T-helper 2 cell (primary cell): ENCODE measurements at regions not wholly inside any gene's neighbourhood (a gene's known extent, or its start where the extent isn't known, plus 50 kb on each side); places are given as distances from the start of the nearest gene placed in this dataset.

ENCODE experiments used
- DNase-seq, 5 experiments: peaks; one replicate each; pipeline versions ENCODE4 v3.0.0 to v3.0.0-alpha.2; 2012 to 2022

DNA sequence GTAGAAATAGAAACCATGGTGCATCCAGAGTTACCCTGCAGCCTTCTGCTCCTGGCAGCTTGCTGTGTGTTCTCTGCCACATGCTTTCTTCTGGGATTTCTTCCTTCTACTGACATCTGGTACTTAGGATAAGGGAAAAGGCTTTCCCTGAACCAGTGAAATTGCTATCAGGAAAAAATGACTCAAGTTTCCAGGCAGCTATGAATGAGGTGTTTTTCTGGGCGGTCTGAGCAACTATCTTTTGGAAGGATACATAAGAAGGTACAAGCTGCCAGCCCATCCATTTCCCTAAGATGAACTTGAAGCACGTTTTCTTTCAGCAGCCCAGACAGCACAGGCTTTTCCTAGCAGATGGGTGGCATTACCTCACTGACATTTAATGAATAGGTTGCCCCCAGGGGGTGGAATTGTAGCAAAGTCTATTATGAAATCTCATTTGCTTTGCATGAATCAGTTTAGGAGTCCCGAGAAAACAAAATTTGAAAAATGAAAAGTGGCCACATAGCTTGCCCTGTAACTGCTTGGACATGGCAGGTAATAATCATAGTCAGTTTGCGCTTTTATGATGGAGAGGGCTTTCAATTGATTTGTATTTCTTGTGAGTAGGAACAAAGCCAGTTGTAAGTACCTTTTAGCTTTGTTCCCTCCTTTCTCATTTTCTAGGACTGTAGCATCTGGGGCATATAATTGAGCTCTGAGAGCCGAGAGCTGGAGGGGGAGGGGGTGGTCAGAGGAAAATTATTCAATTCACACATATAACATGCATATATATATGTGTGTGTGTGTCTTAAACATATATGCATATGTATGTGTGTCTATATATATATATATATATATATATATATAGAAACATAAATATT is 108.5 kb downstream of the C9orf152 start:
- DNase-seq, result no peak

DNA sequence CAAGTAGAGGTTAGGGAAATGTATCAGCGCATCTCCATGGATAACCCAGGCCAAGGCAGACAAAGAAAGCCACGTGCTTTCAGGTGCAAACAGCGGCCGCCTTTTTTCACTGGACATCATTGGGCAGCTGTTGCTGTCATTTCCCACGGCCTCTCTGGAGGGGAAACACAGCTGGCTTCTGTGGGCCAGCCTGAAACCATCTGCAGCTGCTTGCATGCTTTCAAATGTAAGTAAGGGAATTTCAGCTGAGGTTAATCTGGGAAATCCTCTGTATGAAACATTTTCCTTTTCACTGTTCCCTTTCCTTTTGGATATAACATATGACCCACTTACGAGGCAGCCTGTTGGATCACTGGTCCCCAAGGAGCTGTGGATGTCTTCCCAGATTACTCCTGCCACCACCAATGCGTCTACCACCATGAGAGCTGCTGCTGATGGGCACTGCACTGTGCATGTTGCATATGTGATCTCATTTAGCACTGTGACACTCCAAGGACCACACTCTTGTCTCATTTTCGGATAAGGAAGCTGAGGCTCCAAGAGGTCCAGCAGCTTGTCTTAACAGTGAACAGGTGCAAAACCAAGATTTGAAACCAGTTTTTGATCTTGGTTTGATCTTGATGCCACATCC is 106.3 kb downstream of the C9orf152 start:
- no peak for DNase-seq

DNA sequence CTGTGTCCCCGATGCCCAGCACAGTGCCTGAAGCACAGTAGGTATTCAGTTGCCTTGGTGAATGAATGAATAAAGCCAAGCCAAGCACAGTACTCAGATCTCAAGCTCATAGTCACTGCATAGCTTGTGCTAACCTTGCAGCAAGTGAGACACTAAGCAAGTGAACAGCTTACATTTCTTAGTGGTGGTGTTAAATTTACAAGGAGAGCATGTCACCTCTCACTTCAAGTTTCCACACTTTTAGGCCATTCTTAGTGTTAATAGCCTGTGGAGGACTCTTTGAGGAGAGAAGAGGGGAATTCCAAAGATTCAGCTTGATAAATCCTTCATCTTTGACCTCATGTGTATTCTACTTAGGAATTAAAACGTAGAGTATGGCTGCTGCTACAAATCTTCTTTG is 104.7 kb downstream of the C9orf152 start:
- no peak for DNase-seq

DNA sequence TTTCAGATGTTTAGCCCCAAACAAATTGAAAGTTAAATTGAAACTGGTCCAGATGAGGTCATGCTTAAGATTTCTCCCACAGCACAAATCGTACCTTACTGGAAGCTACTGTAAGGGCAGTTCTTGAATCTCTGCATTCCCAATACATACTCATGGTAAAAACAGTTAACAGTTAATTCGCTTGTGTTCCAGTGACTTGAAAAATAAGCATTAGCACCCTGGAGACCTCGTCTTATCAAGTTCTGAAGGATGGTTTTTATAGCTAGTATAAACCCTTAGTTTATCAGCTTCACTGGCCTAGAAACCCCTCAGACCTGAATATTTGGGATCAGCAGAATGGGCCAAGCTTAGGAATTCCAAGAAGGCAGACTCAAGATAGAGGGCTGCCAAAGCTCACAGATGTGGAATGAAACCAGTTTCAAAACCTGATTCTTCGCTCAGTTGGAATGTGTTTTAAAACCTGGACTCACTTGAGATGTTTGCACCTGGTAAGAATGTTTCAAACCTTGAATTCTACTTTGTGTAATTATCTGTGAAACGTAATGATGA is 103.6 kb downstream of the C9orf152 start:
- no peak for DNase-seq

DNA sequence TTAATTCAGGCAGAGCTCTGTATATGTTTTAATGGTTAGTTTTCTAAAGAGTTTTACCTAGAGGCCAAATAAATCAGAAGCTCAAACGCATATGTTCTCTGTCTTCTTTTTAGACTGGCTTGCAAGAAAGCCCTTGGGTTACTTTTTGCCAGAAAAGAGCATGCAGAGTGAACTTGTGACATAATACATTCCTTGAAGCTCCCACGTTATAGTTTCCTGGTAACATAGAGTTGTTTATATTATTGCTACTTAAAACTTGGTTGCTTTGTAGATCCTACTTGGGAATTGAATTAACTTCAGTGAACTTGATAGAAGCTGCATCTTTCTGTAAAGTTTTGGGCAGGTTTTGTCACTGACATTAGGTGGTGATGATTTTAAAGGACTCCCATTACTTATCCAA is 102.9 kb downstream of the C9orf152 start:
- DNase-seq, result no peak

DNA sequence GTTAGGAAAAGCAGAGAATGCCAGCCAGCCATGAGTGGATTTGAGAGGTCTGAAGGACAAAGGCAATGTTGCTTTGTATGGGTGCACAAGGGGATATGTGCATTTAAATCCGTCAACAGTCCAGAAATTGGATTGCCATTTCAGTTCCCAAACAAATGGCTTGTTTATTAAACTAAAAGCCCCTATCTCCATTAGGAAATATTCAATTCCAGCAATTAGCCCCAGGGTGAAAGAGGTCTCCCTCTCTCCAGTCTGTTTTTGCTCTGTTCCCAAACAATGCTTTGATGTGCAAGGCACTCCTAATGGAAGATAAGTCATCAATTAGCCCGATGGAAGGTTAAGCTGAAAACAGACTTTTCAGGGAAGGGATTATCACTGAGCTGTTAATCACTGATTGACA is 101.3 kb downstream of the C9orf152 start:
- no peak for DNase-seq

DNA sequence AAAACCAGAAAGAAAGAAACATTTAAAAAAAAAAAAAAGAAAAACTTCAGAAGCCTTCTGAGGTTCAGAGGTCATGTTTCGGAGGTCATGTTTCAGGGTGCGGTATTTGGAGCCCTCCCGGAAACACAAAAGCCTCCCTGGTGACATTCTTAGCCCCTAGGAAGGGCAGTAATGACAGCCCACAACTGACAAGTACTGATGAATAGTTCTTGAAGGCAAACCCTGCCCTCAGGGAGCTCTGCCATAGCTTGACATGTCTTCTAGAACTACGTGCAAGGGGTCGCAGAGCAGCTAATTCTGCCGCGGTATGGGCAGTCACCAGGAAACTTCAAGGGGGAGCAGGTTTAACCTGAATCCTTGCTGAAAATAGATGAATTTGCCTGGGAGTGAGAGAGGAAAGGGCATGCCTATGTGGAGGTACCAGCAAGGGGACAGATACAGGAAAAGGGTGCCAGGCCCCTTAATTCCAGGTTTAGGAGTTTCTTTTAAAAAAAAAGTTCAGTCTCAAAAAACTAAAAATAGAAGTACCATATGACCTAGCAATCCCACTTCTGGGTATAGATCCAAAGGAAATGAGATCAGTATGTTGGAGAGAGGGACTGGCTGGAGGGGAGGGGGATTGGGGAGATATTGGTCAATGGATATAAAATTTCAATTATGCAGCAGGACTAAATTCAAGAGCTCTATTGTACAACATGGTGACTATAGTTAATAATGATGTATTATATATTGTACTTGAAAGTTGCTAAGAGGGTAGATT is 98.4 kb downstream of the C9orf152 start:
- DNase-seq, result no peak

DNA sequence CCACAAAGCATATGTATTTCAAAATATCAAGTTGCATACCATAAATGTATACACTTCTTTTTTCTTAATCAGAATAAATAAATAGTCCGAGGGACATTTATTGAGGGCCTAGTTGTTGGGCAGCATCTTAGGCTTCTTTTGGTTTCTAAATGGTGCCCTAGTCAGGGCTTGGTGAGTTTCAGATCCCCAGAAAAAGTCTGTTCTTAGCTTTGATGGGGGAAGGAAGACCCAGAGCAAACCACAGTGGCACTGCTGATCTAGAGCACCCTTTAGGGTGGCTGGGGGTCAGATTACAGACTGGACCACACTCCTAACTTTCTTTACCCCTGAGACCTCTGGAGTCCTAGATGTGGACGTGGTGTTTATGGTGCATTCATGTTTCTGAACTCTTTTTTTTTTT is 97.8 kb downstream of the C9orf152 start:
- no peak for DNase-seq

DNA sequence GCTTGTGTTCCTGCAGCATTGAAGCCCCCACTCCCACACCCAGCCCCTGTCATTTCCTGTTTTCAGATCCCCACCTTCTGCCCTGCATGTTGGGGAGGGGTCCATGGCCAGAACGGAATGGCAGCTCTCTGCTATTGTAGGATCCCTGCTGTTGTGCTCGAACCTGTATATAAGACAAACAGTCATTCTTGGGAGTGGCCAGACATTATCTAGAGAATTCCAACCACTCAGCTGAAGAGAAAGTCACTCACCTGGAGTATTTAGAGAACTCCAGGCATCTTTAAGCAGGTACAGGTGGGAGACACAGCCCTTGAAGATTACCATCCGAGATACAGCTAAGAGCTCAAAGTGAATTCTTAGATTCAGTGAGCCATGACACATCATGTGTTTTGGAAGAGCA is 96.1 kb downstream of the C9orf152 start:
- DNase-seq, result no peak

DNA sequence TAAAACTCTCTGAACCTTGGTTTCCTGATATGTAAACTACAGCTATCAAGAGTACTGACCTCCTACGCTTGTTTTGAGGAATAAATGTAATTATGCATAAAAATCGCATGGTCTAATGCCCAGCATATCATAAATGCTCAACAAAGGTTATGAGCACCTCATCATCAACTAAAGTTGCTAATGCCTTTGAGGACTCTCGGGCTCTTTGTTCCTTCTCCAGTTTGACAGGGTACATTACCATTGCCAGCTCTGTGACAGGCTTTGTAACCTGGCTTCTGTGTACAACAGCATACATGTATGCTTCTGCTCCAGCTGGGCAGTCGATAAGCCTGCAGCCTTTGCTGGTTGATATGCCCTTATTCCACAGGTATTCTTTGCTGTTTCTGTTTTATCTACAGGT is 95.2 kb downstream of the C9orf152 start:
- DNase-seq, result no peak

DNA sequence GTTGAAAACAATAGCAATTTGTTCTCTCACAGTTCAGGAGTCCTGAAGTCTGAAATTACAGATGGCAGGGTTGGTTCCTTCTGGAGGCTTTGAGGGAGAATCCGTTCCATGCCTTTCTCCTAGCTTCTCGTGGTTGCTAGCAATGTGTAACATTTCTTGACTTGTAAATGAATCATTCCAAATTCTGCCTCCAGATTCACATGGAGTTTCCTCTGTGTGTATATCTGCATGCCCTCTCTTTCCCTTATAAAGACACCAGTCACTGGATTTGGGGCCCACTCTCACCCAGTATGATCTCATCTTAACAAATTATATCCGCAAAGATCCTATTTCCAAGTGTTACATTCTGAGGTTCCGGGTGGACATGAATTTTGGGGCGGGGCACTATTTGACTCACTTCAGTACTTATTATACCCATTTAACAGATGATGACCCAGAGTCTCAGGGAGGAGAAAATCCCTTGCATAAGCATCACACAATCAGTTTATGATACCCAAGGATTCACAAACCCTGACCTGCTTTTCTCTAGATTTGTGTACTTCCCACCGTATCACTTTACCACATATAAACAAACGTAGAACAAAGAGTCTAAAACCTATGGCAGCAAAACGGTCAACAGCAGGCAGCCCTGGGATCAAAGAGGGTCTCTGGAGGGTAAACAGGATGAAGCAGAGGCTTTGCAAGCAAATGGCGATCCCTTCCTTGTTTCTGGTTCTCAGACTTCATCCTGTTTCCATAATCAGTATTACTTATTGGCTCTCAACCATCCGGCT is 93.7 kb downstream of the C9orf152 start:
- DNase-seq, result no peak

DNA sequence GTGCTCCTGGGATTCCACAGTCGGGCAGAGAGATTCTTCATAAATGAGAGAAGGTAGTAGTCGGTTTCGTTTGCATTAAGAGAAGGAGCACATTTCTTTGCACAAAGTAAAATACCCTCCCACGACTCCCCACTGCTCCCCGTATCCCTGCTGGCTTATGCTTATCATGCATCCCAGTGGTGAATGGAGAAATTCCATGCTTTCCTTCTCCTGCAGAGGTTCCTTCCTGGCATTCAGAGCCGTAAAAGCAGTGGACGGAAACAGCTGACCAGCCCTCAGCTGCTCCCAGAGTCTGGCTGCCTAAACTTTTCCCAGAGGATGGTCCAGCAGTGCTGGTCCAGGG is 93.1 kb downstream of the C9orf152 start:
- no peak for DNase-seq

DNA sequence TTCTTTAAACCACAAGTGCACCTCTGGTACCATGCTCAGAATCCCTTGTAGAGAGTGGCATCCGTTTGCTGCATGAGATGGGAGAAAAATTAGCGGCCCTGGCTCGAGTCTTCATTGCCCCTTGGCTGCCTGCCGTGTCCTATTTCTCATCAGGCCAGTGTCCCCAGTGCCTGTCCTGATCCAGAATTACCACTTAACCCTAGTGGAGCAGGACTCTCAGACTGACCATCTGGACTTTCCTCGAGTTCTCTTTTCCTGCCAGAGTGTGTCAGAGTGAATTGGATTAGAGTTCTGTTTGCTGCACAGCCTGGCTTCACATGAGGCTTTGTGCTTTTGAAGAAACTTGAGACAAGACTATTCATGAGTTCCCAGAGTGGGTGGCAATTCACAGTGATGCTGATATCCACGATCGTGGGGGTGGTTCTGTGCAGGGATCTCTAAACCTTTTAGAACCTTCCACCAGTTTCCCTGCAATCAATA is 92.6 kb downstream of the C9orf152 start:
- DNase-seq, result no peak

DNA sequence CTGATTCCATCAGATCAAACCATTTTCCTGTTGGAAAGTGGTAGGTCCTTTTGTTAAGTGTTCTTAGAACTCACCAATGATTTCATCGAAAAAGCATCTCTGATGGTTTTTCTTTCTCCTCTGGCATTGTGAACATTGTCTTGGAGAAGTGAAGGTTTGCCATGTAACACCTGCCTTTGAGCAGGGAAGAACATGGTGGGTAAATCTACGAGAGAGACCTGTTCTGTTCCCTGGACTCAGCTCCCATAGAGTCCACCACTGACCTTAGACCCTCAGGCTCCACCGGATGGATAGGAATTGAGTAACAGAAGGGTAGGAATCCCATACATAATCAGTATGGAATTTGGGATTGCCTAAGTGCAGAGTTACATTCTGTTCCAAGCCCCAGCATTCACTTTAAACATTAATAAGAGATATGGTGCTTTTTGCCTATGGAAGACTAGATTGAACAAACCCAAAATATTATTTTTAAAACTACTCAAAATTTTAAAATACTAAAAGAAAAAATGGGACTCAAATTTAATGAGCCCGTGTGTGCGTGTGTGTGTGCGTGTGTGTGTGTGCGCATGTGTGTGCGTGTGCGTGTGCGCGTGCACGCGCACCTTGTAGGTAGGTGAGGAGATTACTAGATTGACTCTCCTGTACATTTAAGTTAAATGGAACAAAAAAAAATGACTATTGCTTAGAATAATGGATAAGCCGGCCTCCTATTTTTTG is 92.0 kb downstream of the C9orf152 start:
- DNase-seq, result no peak

DNA sequence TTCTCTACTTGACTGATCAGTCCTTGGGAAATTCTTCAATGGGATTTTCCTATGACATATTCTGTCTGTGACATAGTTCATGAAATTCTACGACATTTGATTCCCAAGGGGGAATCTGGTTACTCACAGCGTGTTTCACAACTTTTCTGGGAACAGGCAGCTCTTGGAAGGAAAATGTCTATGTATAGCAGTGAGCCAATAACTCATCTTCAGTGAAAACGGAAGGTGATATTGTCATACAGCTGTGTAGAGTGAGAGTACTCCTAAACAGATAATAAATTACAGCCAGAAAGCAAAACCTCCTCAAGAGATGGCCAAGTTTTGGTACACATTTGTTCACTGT is 91.4 kb downstream of the C9orf152 start:
- DNase-seq, result no peak

DNA sequence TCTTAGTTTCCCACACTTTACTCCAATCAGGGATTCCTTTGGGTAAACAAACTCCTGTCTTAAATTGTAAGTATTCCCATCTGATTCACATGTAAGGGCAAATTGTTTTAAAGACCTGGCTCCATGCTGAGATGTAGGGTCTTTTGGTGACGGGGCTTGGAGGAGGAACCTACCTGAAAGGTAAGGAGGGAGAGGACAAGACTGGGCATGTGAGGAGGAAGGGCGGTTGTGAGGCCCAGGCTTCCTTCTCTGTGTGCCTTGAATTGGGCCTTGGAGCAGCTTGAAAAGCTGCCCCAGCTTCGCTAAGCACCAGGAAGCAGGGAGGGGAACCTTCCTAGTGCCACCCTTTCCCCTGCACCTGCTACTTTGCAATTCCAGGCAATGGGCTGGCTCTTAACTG is 86.8 kb downstream of the C9orf152 start:
- DNase-seq, result no peak

DNA sequence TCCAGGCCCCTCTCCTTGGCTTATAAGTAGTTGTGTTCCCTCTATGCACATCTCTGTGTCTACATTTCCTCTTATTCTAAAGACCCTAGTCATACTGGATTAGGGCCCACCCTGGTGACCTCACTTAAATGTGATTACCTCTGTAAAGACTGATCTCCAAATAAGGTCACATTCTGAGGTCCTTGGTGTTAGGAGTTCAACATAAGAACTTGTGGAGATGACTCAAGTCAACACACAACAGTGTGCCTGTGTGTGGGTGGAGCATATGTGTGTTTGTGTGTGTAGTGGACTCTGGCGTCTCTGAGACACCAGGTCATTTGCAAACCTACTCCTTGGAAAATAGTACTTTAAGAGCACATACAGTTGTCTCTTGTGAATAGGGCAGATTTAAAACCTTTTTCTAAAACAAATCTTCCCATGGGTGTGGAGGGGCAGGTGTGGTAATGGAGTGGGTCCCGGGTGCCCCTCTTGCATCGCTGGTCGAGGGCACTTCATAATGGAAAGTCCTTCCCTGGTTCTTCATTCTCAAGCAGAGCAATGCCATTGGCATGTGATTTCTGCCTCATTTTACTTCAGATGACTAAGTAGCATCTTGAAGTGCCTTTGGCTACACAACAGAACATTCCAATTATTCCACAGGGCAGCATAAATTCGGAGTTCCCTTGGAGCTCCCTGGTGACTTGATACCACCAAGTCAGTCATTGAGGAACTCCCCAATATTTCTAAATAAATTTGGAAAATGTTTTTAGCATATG is 84.4 kb downstream of the C9orf152 start:
- DNase-seq, result no peak

DNA sequence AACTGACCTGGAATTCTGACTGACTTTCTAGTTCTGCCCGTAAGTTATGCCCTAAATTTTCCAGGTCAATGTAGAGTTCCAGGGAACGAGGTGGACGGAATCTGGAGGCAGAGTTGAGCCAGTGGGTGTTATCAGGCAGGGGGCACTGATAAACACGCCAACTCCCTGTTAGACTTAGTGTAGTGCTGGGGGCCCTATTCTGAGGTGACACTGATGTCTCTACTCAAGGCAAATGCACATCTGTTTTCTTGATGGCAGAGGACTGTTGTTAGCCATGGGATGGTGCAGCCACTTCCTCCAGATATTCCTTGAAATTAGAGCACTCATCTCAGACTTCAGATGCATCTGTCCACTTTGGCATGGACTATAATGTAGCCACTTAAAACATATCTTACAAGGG is 83.5 kb downstream of the C9orf152 start:
- no peak for DNase-seq

DNA sequence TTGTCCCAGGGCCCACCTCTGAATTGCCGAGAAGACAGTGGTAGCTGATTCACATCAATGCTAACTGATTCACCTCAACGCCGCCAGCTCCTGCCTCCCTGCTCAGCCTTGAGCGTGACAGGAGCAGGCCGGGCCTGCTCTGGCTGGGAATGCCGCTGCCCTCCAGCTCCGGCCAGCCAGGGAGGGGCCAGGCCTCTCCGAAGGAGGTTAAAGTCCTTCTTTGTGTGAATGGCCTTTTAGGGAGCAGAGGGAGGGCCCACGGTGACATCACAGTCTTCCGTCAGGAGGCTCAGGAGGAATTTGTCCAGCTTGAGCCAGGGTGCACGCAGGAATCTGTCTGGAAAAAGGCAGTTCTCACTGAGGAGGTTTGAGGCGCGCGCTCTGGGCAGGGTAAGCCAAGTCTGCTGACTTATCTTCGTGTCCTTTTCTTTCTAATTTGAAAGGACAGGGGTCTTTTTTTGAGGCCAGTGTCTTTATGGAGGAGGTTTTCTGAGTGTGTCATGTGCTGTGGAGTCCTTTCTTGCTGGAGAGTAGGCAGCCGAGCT is 82.7 kb downstream of the C9orf152 start:
- no peak for DNase-seq

DNA sequence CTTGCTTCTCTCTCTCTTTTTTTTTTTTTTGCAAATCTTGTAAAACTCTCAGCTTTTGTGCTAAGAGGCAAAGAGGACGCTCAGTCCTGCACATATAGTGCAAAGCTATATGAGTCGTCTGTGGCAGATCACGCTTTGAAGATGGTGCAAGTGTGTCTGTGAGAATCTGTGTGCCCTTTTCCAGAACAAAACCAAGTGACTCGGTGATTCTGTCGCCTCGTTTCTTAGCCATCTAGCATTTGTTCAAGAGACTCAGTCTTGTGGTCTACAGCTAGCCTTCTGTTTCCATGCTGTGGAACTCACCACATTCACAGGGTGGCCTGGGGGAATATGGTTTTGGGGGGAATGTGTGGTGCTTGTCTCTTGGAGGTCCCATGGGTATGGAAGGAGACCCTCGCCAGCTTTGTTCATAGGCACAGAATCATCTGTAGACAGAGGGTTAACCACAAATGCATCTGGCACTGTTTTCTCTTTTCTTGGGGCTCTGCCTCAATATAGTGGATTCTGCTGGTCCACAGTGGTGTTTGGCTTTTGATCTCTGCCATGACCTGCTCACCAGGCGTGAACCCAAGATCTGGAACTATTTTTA is 82.1 kb downstream of the C9orf152 start:
- no peak for DNase-seq

DNA sequence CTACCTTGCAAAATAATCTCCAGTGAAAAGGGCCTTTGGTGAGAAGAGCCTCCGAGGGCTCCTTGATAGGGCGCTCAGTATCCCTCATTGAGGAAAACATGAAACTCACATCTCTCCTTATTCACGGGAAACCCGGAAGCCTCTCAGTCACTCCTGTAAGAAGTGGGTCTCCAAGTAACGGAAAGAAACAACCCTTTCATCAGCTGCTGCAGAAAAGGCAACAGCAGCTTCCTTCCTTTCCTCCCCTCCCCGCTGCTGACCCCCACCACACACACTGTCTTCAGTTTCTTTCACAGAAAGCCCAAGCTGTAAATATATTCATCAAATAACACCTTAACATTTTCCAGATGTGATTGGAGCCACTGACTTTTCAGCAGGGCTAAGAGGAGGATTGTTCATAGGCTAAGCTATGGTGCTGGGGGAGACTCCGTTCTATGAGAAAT is 81.4 kb downstream of the C9orf152 start:
- no peak for DNase-seq
